ENCODE measurements at regions not wholly inside any gene's neighbourhood (a gene's known extent, or its start where the extent isn't known, plus 50 kb on each side); places are given as distances from the start of the nearest gene placed in this dataset.

GRCh38 chr3:110492876-110493275 is 578.7 kb upstream of the NECTIN3 start:
- no peak overlapping the region for H3K27ac ChIP-seq
- TF ChIP-seq CTCF (IDR thresholded peaks at IDR 0.05), result no peak
- TF ChIP-seq POLR2A (IDR thresholded peaks at IDR 0.05), result no peak
- TF ChIP-seq POLR2AphosphoS5 (IDR thresholded peaks at IDR 0.05), result no peak
- H3K4me3 ChIP-seq, result no peak overlapping the region
- H3K27me3 ChIP-seq (replicated peaks; ENCODE audit: insufficient read depth), result no peaks in the 10 kb centered on the region
- no peaks in the 10 kb centered on the region for H3K9me3 ChIP-seq
- DNase-seq (ENCODE audit: low spot score), result no peak
- intact Hi-C loops (cut with DNase I), result no loop called here
- no peaks in the 10 kb centered on the region for H3K4me1 ChIP-seq (replicated peaks)
- WGBS, result 63% methylated on average over 2 of the region's 2 CpGs
- H3K36me3 ChIP-seq, result no peaks in the 10 kb centered on the region

GRCh38 chr3:110493438-110494092 is 578.1 kb upstream of the NECTIN3 start:
- TF ChIP-seq POLR2A (IDR thresholded peaks at IDR 0.05), result no peak
- TF ChIP-seq POLR2AphosphoS5 (IDR thresholded peaks at IDR 0.05), result no peak
- no peak for TF ChIP-seq CTCF (IDR thresholded peaks at IDR 0.05)

GRCh38 chr3:110494093-110494490 is 577.5 kb upstream of the NECTIN3 start:
- no peaks in the 10 kb centered on the region for H3K4me1 ChIP-seq (replicated peaks)
- H3K27ac ChIP-seq, result no peak overlapping the region
- TF ChIP-seq POLR2AphosphoS5 (IDR thresholded peaks at IDR 0.05) (no peak), CTCF (IDR thresholded peaks at IDR 0.05) (no peak), POLR2A (IDR thresholded peaks at IDR 0.05) (no peak)
- H3K4me3 ChIP-seq, result no peak overlapping the region
- no peaks in the 10 kb centered on the region for H3K36me3 ChIP-seq
- H3K27me3 ChIP-seq (replicated peaks; ENCODE audit: insufficient read depth), result no peaks in the 10 kb centered on the region
- DNase-seq (ENCODE audit: low spot score), result no peak
- H3K9me3 ChIP-seq, result no peaks in the 10 kb centered on the region
- 39% methylated on average over 1 of the region's 1 CpG for WGBS
- intact Hi-C loops (cut with DNase I), result no loop called here

More at GRCh38 chr3:110493438-110494092, 578.1 kb upstream of the NECTIN3 start:
- Histone ChIP-seq H3K4me1 (replicated peaks) (no peaks in the 10 kb centered on the region), H3K27ac (no peak overlapping the region), H3K27me3 (replicated peaks; ENCODE audit: insufficient read depth) (no peaks in the 10 kb centered on the region), H3K4me3 (no peak overlapping the region), H3K36me3 (no peaks in the 10 kb centered on the region), H3K9me3 (no peaks in the 10 kb centered on the region)
- no peak for DNase-seq (ENCODE audit: low spot score)
- intact Hi-C loops (cut with DNase I), result no loop called here

GRCh38 chr3:110494728-110495127 is 576.9 kb upstream of the NECTIN3 start:
- H3K27ac ChIP-seq, result no peak overlapping the region
- WGBS, result 86% methylated on average over 8 of the region's 8 CpGs
- no peaks in the 10 kb centered on the region for H3K4me1 ChIP-seq (replicated peaks)
- intact Hi-C loops (cut with DNase I), result no loop called here
- no peaks in the 10 kb centered on the region for H3K27me3 ChIP-seq (replicated peaks; ENCODE audit: insufficient read depth)
- DNase-seq (ENCODE audit: low spot score), result no peak
- no peaks in the 10 kb centered on the region for H3K9me3 ChIP-seq
- TF ChIP-seq POLR2AphosphoS5 (IDR thresholded peaks at IDR 0.05), result no peak
- TF ChIP-seq CTCF (IDR thresholded peaks at IDR 0.05), result no peak
- no peak for TF ChIP-seq POLR2A (IDR thresholded peaks at IDR 0.05)
- H3K36me3 ChIP-seq, result no peaks in the 10 kb centered on the region
- no peak overlapping the region for H3K4me3 ChIP-seq

- H3K27me3 ChIP-seq (replicated peaks; ENCODE audit: insufficient read depth), result no peaks in the 10 kb centered on the region
- H3K9me3 ChIP-seq, result no peaks in the 10 kb centered on the region
- intact Hi-C loops (cut with DNase I), result no loop called here
- no peak overlapping the region for H3K4me3 ChIP-seq
- DNase-seq (ENCODE audit: low spot score), result no peak
- TF ChIP-seq POLR2AphosphoS5 (IDR thresholded peaks at IDR 0.05), result no peak
- TF ChIP-seq POLR2A (IDR thresholded peaks at IDR 0.05), result no peak
- no peak for TF ChIP-seq CTCF (IDR thresholded peaks at IDR 0.05)
- WGBS, result 84% methylated on average over 9 of the region's 9 CpGs
- H3K27ac ChIP-seq, result no peak overlapping the region
- H3K36me3 ChIP-seq, result no peaks in the 10 kb centered on the region
- H3K4me1 ChIP-seq (replicated peaks), result no peaks in the 10 kb centered on the region
Measured at GRCh38 chr3:110495201-110495927, 576.3 kb upstream of the NECTIN3 start.

Data from prostate gland (tissue), 2 donors.